Astrocyte (in vitro differentiated cells and primary cell): ENCODE measurements at regions not wholly inside any gene's neighbourhood (a gene's known extent, or its start where the extent isn't known, plus 50 kb on each side); places are given as distances from the start of the nearest gene placed in this dataset.

Experiments
- CTCF ChIP-seq: IDR thresholded peaks from 2 replicates; pipeline ENCODE4 v1.5.1; 2011; ENCODE audit warnings: low read depth, mild to moderate bottlenecking, inconsistent platforms, low read length, moderate library complexity; ENCODE audit not compliant: insufficient read depth
- EZH2 ChIP-seq: IDR thresholded peaks from 2 replicates; pipeline ENCODE4 v1.6.1; 2012; ENCODE audit warnings: mild to moderate bottlenecking, low read length, inconsistent platforms; ENCODE audit not compliant: insufficient read depth

- TF ChIP-seq EZH2 = no peak
- TF ChIP-seq CTCF = no peak
Measured at GRCh38 chr4:187656959-187657358, 338.6 kb upstream of the ZFP42 start.
